CD4-positive, CD25-positive, alpha-beta regulatory T cell (primary cell): ENCODE measurements at regions not wholly inside any gene's neighbourhood (a gene's known extent, or its start where the extent isn't known, plus 50 kb on each side); places are given as distances from the start of the nearest gene placed in this dataset.
A peak's percentile ranks its signal among the peaks of the same experiment; 100 is the strongest.

Experiments used
- ATAC-seq, 2 donors: fragments of 150-1000 bp; cut with Tn5 transposase; one replicate each; pipeline ENCODE4 v1.10.0; 2021; ENCODE audit warnings: low read depth in 2 of 2, moderate number of reproducible peaks in 2 of 2, moderate library complexity in 1 of 2
- DNase-seq, 3 donors: peaks; one replicate each; pipeline versions ENCODE4 v3.0.0 to v3.0.0-alpha.2; 2012 to 2022; ENCODE audit warnings: mixed read lengths in 1 of 3
- H3K27ac ChIP-seq: one replicate; pipeline ENCODE4 v1.7.0; 2013; ENCODE audit warnings: mild to moderate bottlenecking, low read length; ENCODE audit not compliant: insufficient read depth, poor library complexity, severe bottlenecking
- H3K27me3 ChIP-seq: one replicate; pipeline ENCODE4 v1.7.0; 2013; ENCODE audit warnings: low read length; ENCODE audit not compliant: control insufficient read depth, insufficient read depth
- H3K36me3 ChIP-seq: one replicate; pipeline ENCODE4 v1.7.0; 2013; ENCODE audit warnings: mild to moderate bottlenecking, low read length, moderate library complexity; ENCODE audit not compliant: control insufficient read depth, insufficient read depth
- H3K4me1 ChIP-seq: 2 replicates; pipeline ENCODE4 v1.7.0; 2013; ENCODE audit warnings: mild to moderate bottlenecking, low read length; ENCODE audit not compliant: insufficient read depth, control insufficient read depth, poor library complexity, severe bottlenecking
- H3K4me3 ChIP-seq: one replicate; pipeline ENCODE4 v1.7.0; 2013; ENCODE audit warnings: low read depth, mild to moderate bottlenecking, low read length, moderate library complexity
- H3K9me3 ChIP-seq, 2 experiments: 1 replicate in 1 of 2; 2 replicates in 1 of 2; pipeline ENCODE4 v1.7.0; 2013; ENCODE audit warnings: low read length in 2 of 2, mild to moderate bottlenecking in 1 of 2, moderate library complexity in 1 of 2; ENCODE audit not compliant: control insufficient read depth in 2 of 2
- H3K27ac Mint-ChIP-seq, 3 donors: one replicate each; pipeline ENCODE4 v1.8.0; 2020 to 2022; ENCODE audit warnings: mild to moderate bottlenecking in 3 of 3, mixed read lengths in 3 of 3, moderate library complexity in 2 of 3
- H3K27me3 Mint-ChIP-seq: one replicate; pipeline ENCODE4 v1.8.0; 2022; ENCODE audit warnings: mild to moderate bottlenecking, mixed read lengths
- H3K36me3 Mint-ChIP-seq: one replicate; pipeline ENCODE4 v1.8.0; 2020; ENCODE audit warnings: mixed read lengths
- H3K4me1 Mint-ChIP-seq, 4 donors: one replicate each; pipeline ENCODE4 v1.8.0; 2020 to 2022; ENCODE audit warnings: mixed read lengths in 4 of 4, mild to moderate bottlenecking in 1 of 4
- H3K4me3 Mint-ChIP-seq, 4 donors: one replicate each; pipeline ENCODE4 v1.8.0; 2020 to 2022; ENCODE audit warnings: mild to moderate bottlenecking in 4 of 4, mixed read lengths in 4 of 4, moderate library complexity in 3 of 4
- H3K9me3 Mint-ChIP-seq, 7 donors: one replicate each; pipeline ENCODE4 v1.8.0; 2020 to 2022; ENCODE audit warnings: mixed read lengths in 7 of 7, mild to moderate bottlenecking in 3 of 7, moderate library complexity in 2 of 7

GRCh38 chr2:111689941-111690340 is 194.1 kb downstream of the ANAPC1 start:
- peaks cover 0 to 3% (median 0%) of the 10 kb centered on the region in 7 donors for H3K9me3 Mint-ChIP-seq
- no peaks in the 10 kb centered on the region for H3K27me3 ChIP-seq
- no peaks in the 10 kb centered on the region for H3K4me1 ChIP-seq
- no peak for DNase-seq
- no peaks in the 10 kb centered on the region for H3K9me3 ChIP-seq
- no peaks in the 10 kb centered on the region for H3K36me3 Mint-ChIP-seq
- no peak overlapping the region for H3K27ac Mint-ChIP-seq
- H3K27ac ChIP-seq, result no peak overlapping the region
- ATAC-seq, result no peak
- no peak overlapping the region for H3K4me3 ChIP-seq
- no peak overlapping the region for H3K4me3 Mint-ChIP-seq
- no peaks in the 10 kb centered on the region for H3K27me3 Mint-ChIP-seq
- H3K36me3 ChIP-seq, result no peaks in the 10 kb centered on the region
- peaks cover 0 to 5% (median 0%) of the 10 kb centered on the region in 4 donors for H3K4me1 Mint-ChIP-seq

GRCh38 chr2:111691164-111691875 is 192.7 kb downstream of the ANAPC1 start:
- Mint-ChIP-seq H3K4me3 (no peak overlapping the region), H3K27ac (peak overlapping the region in 1 of 3 donors; percentile 45), H3K36me3 (no peaks in the 10 kb centered on the region), H3K27me3 (no peaks in the 10 kb centered on the region), H3K4me1 (peaks cover 0 to 5% (median 0%) of the 10 kb centered on the region in 4 donors), H3K9me3 (peaks cover 0 to 3% (median 0%) of the 10 kb centered on the region in 7 donors)
- no peak for ATAC-seq
- Histone ChIP-seq H3K4me3 (no peak overlapping the region), H3K27ac (no peak overlapping the region), H3K9me3 (no peaks in the 10 kb centered on the region), H3K4me1 (no peaks in the 10 kb centered on the region), H3K27me3 (no peaks in the 10 kb centered on the region), H3K36me3 (no peaks in the 10 kb centered on the region)
- DNase-seq, result no peak

GRCh38 chr2:111692311-111692710 is 191.7 kb downstream of the ANAPC1 start:
- Histone ChIP-seq H3K27ac (no peak overlapping the region), H3K4me1 (no peaks in the 10 kb centered on the region), H3K27me3 (no peaks in the 10 kb centered on the region), H3K4me3 (no peak overlapping the region), H3K36me3 (no peaks in the 10 kb centered on the region), H3K9me3 (no peaks in the 10 kb centered on the region)
- Mint-ChIP-seq H3K36me3 (no peaks in the 10 kb centered on the region), H3K27me3 (peaks cover 4% of the 10 kb centered on the region), H3K27ac (no peak overlapping the region), H3K4me1 (peaks cover 0 to 5% (median 0%) of the 10 kb centered on the region in 4 donors), H3K4me3 (peak overlapping the region in 1 of 4 donors; percentile 1), H3K9me3 (peaks cover 0 to 3% (median 0%) of the 10 kb centered on the region in 7 donors)
- no peak for DNase-seq
- ATAC-seq, result no peak

- Mint-ChIP-seq H3K36me3 (no peaks in the 10 kb centered on the region), H3K27ac (no peak overlapping the region), H3K9me3 (peaks cover 0 to 3% (median 0%) of the 10 kb centered on the region in 7 donors), H3K4me3 (no peak overlapping the region), H3K27me3 (peaks cover 4% of the 10 kb centered on the region), H3K4me1 (peaks cover 0 to 17% (median 9%) of the 10 kb centered on the region in 4 donors)
- H3K27me3 ChIP-seq, result no peaks in the 10 kb centered on the region
- DNase-seq (no peak), ATAC-seq (no peak)
- H3K27ac ChIP-seq, result no peak overlapping the region
- H3K4me1 ChIP-seq, result peaks cover 12% of the 10 kb centered on the region
- no peaks in the 10 kb centered on the region for H3K36me3 ChIP-seq
- no peak overlapping the region for H3K4me3 ChIP-seq
- no peaks in the 10 kb centered on the region for H3K9me3 ChIP-seq
Measured at GRCh38 chr2:111694700-111695101, 189.3 kb downstream of the ANAPC1 start.

GRCh38 chr2:111695441-111696007 is 188.5 kb downstream of the ANAPC1 start:
- no peaks in the 10 kb centered on the region for H3K27me3 ChIP-seq

GRCh38 chr2:111696226-111696625 is 187.8 kb downstream of the ANAPC1 start:
- Mint-ChIP-seq H3K36me3 (no peaks in the 10 kb centered on the region), H3K27ac (no peak overlapping the region), H3K27me3 (peaks cover 4% of the 10 kb centered on the region), H3K4me1 (peaks cover 3 to 18% (median 11%) of the 10 kb centered on the region in 4 donors), H3K4me3 (no peak overlapping the region), H3K9me3 (peaks cover 0 to 3% (median 0%) of the 10 kb centered on the region in 7 donors)
- Histone ChIP-seq H3K36me3 (no peaks in the 10 kb centered on the region), H3K9me3 (no peaks in the 10 kb centered on the region), H3K4me3 (no peak overlapping the region), H3K27me3 (no peaks in the 10 kb centered on the region), H3K27ac (no peak overlapping the region), H3K4me1 (peaks cover 12% of the 10 kb centered on the region)
- no peak for ATAC-seq
- DNase-seq, result no peak

More at GRCh38 chr2:111695441-111696007, 188.5 kb downstream of the ANAPC1 start:
- Mint-ChIP-seq H3K4me1 (peaks cover 0 to 17% (median 9%) of the 10 kb centered on the region in 4 donors), H3K36me3 (no peaks in the 10 kb centered on the region), H3K27ac (no peak overlapping the region), H3K27me3 (peaks cover 4% of the 10 kb centered on the region), H3K9me3 (peaks cover 0 to 3% (median 0%) of the 10 kb centered on the region in 7 donors), H3K4me3 (no peak overlapping the region)
- ATAC-seq (no peak), DNase-seq (no peak)
- no peak overlapping the region for H3K4me3 ChIP-seq
- no peaks in the 10 kb centered on the region for H3K9me3 ChIP-seq
- no peak overlapping the region for H3K27ac ChIP-seq
- peaks cover 12% of the 10 kb centered on the region for H3K4me1 ChIP-seq
- no peaks in the 10 kb centered on the region for H3K36me3 ChIP-seq

- peaks cover 7 to 27% (median 17%) of the 10 kb centered on the region in 4 donors for H3K4me1 Mint-ChIP-seq
- no peak for DNase-seq
Measured at GRCh38 chr2:111697560-111697959, 186.4 kb downstream of the ANAPC1 start.

More at GRCh38 chr2:111697560-111697959, 186.4 kb downstream of the ANAPC1 start:
- no peak for ATAC-seq
- H3K27ac ChIP-seq, result no peak overlapping the region
- no peaks in the 10 kb centered on the region for H3K27me3 ChIP-seq
- H3K9me3 ChIP-seq, result no peaks in the 10 kb centered on the region
- Mint-ChIP-seq H3K9me3 (peaks cover 0 to 1% (median 0%) of the 10 kb centered on the region in 7 donors), H3K4me3 (no peak overlapping the region), H3K27me3 (peaks cover 4% of the 10 kb centered on the region), H3K36me3 (no peaks in the 10 kb centered on the region), H3K27ac (no peak overlapping the region)
- no peaks in the 10 kb centered on the region for H3K36me3 ChIP-seq
- no peak overlapping the region for H3K4me3 ChIP-seq
- H3K4me1 ChIP-seq, result peaks cover 18% of the 10 kb centered on the region
